ENCODE measurements at regions not wholly inside any gene's neighbourhood (a gene's known extent, or its start where the extent isn't known, plus 50 kb on each side); places are given as distances from the start of the nearest gene placed in this dataset.

- TF ChIP-seq, protein P1, sequence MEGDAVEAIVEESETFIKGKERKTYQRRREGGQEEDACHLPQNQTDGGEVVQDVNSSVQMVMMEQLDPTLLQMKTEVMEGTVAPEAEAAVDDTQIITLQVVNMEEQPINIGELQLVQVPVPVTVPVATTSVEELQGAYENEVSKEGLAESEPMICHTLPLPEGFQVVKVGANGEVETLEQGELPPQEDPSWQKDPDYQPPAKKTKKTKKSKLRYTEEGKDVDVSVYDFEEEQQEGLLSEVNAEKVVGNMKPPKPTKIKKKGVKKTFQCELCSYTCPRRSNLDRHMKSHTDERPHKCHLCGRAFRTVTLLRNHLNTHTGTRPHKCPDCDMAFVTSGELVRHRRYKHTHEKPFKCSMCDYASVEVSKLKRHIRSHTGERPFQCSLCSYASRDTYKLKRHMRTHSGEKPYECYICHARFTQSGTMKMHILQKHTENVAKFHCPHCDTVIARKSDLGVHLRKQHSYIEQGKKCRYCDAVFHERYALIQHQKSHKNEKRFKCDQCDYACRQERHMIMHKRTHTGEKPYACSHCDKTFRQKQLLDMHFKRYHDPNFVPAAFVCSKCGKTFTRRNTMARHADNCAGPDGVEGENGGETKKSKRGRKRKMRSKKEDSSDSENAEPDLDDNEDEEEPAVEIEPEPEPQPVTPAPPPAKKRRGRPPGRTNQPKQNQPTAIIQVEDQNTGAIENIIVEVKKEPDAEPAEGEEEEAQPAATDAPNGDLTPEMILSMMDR (IDR thresholded peaks at IDR 0.05): no peak
- no peak for TF ChIP-seq NR3C1 (IDR thresholded peaks at IDR 0.05)
- no peak for TF ChIP-seq RNF2 (IDR thresholded peaks at IDR 0.05; ENCODE audit: borderline replicate concordance, low read depth)
- TF ChIP-seq ESRRA (IDR thresholded peaks at IDR 0.05; ENCODE audit: borderline replicate concordance, low read length): no peak
- TF ChIP-seq POLR2A (IDR thresholded peaks at IDR 0.05; ENCODE audit: low read length): no peak
- no peak for TF ChIP-seq POLR2AphosphoS2 (conservative IDR thresholded peaks at IDR 0.05; ENCODE audit: low read length)
- TF ChIP-seq SREBF2 (IDR thresholded peaks at IDR 0.05): no peak
- no peak for TF ChIP-seq REST (IDR thresholded peaks at IDR 0.05)
- no peak for TF ChIP-seq JUN (IDR thresholded peaks at IDR 0.05)
- TF ChIP-seq RFX5 (IDR thresholded peaks at IDR 0.05): no peak
- TF ChIP-seq MAFK (IDR thresholded peaks at IDR 0.05; ENCODE audit: partially characterized antibody): no peak
- no peak for TF ChIP-seq EP300 (IDR thresholded peaks at IDR 0.05)
Measured at GRCh38 chr9:82431121-82431520, 442.5 kb downstream of the SPATA31D1 start.

All from A549 (cell line).